ENCODE measurements at regions not wholly inside any gene's neighbourhood (a gene's known extent, or its start where the extent isn't known, plus 50 kb on each side); places are given as distances from the start of the nearest gene placed in this dataset.

GRCh38 chr6:105695461-105695860, 292.6 kb upstream of the PREP start:
- TF ChIP-seq CTCF (conservative IDR thresholded peaks at IDR 0.05; ENCODE audit: low read depth in 2 of 2) = no peak
- no peak for TF ChIP-seq EZH2 (IDR thresholded peaks at IDR 0.05; ENCODE audit: low read depth, unreplicated experiment)
- no peak for TF ChIP-seq EZH2phosphoT487 (IDR thresholded peaks at IDR 0.05; ENCODE audit: unreplicated experiment)
